ENCODE measurements at regions not wholly inside any gene's neighbourhood (a gene's known extent, or its start where the extent isn't known, plus 50 kb on each side); places are given as distances from the start of the nearest gene placed in this dataset.

- TF ChIP-seq CTCF (IDR thresholded peaks at IDR 0.05) (no peak), POLR2A (IDR thresholded peaks at IDR 0.05) (no peak), POLR2AphosphoS5 (IDR thresholded peaks at IDR 0.05) (no peak)
Observed at GRCh38 chr2:832635-833034, 118.0 kb upstream of the SNTG2 start.

Data from stomach (tissue), 4 donors.